NOMO-1 treated with DMSO at 0.1 percent for 48 hours (cell line): ENCODE measurements at regions not wholly inside any gene's neighbourhood (a gene's known extent, or its start where the extent isn't known, plus 50 kb on each side); places are given as distances from the start of the nearest gene placed in this dataset.
"Not testable (repeated sequence)": the region's sequence is repeated elsewhere in the genome, so short reads cannot be mapped to it uniquely, and the experiment has no call there.

Source experiments
- DNase-seq: peaks from one replicate; lab custom pipeline; 2025; ENCODE audit not compliant: unreplicated experiment; lab: John Stamatoyannopoulos, UW

- not testable (repeated sequence) for DNase-seq
Measured at GRCh38 chr20:40889266-40889665, 139.4 kb upstream of the TOP1 start.

DNA sequence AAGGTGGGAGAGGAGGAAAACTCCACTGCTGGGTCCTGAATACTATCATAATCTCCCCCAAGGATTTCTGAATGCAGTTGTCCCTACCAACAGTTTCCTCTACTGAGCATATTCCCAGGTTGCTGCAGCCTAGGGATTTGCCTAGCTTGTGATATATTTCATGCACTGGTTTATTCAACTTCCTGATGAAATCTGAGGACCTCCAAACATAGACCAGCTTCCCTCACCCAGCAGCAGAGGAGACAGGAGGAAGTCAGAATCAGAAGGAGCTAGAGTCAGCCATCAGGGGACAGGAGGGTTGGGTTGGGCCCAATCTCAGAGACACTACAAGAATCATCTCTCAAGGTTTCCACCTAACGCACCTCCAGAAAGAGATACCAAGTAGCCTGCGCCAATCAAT is 138.4 kb upstream of the TOP1 start:
- peak; percentile 11 for DNase-seq

- no peak for DNase-seq
Measured at GRCh38 chr20:40890635-40891034, 138.0 kb upstream of the TOP1 start.

DNA sequence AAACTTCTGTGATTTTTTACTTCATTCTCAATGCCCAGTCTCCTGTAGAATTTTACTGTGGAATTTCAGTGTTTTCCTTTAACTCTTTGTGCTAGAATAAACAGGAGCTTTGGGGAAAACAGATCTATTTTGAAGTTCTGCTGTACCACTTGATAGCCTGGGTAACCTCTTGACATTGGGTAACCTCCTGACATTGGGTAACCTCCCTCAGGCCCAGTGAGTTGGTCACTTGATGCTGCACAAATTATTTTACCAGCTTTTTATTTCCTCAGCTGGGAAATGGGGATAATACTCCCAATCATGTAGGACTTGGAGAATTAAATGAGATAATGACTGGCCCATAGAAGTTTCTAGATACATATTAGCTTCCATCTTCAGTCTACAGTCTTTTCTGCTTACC is 137.3 kb upstream of the TOP1 start:
- no peak for DNase-seq

GRCh38 chr20:40892642-40893041 is 136.0 kb upstream of the TOP1 start:
- DNase-seq: no peak

DNA sequence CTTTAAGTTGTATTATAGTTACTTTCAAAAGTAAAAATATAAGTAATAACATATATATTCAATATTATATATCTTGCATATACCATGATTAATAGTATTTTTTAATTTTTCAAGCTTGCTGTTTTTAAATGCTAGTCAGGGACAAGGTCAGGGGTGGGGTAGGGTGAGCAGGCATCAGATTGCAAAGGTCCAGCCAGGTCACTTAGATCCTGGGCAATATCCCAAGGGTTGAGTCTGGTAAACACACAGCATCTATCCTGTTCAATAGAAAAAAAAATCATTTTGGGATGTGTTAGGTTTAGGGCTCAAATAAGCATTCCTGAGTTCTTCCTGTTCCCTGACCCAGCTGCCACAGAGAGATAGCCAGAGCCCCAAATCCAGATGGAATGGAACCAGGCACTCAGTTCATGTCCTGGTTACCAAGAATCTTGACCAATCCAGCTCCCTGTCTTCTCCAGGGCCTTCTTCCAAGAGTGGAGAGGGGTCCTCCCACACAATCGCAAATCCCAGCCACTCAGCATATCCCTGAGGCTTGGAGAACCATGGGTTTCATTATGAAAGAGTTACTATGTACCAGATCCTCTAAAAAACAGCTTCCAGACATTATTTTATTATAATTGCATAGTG is 134.9 kb upstream of the TOP1 start:
- no peak for DNase-seq

GRCh38 chr20:40894237-40894630 is 134.4 kb upstream of the TOP1 start:
- DNase-seq: no peak

GRCh38 chr20:40895182-40895581 is 133.4 kb upstream of the TOP1 start:
- DNase-seq: no peak

- DNase-seq: no peak
Measured at GRCh38 chr20:40896814-40897700, 131.6 kb upstream of the TOP1 start.

- DNase-seq: no peak
Measured at GRCh38 chr20:40899344-40899743, 129.3 kb upstream of the TOP1 start.

DNA sequence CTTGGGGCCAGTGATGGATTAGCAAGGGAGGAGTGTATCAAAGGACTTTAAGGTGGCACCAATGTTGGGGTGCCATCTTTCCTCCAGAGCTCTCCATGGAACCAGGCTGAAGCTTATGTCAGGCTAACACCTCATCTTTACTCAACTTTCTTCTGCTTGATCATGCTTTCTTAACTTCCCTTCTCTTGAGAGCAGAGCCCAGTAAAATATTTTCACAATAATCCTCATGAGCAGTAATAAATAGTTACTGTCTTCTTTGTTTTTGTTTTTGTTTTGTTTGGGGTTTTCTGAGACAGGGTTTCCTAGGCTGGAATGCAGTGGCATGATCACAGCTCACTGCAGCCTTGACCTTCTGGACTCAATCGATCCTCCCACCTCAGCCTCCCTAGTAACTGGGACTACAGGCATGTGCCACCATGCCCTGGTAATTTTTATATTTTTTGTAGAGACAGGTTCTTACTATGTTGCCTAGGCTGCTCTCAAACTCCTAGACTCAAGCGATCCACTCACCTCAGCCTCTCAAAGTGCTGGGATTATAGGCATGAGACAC is 127.9 kb upstream of the TOP1 start:
- no peak for DNase-seq

DNA sequence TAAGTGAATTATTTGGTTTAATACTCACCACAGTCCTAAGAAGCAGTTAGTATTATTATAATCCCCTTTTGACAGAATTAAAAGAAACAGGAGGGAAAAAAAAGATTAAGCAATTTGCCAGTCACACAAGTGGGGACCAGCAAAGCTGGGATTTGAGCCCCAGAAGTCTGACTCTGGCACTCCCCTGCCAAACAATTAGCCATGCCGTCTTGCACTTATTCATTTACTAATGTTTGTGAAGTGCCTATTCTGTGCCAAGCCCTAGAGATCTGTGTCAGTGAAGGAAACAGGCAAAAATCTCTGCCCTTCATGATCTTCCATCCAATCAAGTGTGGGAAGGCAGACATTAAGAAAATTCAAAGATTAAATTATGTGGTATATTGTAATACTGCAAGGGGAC is 126.0 kb upstream of the TOP1 start:
- no peak for DNase-seq

- no peak for DNase-seq
Measured at GRCh38 chr20:40908309-40908708, 120.3 kb upstream of the TOP1 start.

- DNase-seq: not testable (repeated sequence)
Measured at GRCh38 chr20:40909489-40909888, 119.1 kb upstream of the TOP1 start.

DNA sequence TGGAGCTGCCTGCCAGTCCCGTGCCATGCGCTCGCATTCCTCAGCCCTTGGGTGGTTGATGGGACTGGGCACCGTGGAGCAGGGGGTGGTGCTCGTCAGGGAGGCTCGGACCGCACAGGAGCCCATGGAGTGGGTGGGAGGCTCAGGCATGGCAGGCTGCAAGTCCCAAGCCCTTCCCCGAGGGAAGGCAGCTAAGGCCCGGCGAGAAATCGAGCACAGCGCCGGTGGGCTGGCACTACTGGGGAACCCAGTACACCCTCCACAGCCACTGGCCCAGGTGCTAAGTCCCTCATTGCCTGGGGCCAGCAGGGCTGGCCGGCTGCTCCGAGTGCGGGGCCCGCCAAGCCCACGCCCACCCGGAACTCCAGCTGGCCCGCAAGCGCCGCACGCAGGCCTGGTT is 118.2 kb upstream of the TOP1 start:
- DNase-seq: not testable (repeated sequence)

DNA sequence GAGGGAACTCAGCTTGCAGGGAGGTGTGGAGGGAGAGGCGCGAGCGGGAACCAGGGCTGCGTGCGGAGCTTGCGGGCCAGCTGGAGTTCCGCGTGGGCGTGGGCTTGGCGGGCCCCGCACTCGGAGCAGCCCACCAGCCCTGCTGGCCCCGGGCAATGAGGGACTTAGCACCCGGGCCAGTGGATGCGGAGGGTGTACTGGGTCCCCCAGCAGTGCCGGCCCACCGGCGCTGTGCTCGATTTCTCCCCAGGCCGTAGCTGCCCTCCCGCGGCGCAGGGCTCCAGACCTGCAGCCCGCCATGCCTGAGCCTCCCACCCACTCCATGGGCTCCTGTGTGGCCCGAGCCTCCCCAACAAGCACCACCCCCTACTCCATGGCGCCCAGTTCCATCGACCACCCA is 117.5 kb upstream of the TOP1 start:
- DNase-seq: not testable (repeated sequence)

DNA sequence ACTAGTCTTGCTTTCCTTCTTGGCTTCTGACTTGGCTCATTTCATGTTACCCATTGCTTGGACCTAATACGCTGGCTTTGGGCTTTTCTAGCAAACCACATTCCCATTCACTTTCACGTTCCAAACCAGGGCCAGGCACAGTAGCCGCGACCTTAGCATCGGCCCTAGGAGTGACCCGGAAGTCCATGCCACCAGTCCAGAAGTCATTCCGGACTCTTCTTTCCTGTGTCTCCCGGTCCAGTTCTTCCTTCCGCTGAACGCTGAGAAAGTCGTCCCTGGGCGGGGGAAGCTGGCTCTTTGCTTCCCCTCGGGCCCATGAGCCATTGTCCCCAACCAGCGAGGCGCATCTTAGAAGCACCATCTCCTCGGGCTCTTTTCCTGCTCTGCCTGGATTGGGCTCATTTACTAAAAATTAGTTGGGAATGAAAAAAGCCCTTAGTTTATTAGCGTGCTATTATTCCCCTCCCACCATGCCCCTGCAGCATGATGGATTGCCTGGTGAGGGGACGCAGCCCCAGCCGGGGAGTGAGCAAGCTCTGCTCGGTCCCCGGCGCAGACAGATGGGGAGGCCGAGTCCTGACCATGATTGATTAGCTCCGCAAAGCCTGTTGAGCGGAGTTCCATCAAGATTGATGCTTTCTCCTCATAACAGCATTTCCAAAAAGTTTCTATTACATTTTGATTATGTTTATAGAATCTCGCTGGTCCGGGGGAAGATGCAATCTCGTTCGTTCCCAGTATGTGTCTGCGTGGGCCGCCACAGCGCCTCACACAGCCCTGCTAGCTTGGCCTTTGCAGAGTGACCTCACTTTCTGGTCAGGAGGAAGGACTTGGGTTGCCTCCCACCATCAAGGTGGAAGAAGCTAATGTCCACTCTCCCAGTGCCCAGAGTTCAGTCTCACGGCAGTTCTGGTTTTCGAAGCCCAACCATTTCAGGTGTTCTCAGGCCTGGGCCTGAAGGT is 115.1 kb upstream of the TOP1 start:
- no peak for DNase-seq

DNA sequence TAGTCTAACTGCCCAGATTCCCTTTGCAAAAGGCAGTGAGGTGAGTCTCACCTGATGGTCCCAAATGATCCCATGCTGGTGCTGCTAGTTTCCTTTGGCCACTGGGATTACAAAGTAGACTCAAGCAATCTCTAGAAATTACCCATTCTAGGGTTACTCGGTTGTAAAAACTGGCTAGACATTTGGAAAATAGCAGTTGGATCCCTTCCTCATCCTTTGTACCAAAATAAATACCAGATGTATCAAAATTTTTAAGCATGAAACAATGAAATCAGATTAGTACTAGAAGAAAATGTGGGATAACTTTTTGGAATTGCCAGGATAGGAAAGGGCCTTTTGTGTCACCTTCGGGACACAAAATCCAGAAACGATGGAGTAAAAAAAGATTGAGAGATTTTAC is 112.9 kb upstream of the TOP1 start:
- DNase-seq: no peak

GRCh38 chr20:40916276-40916675 is 112.3 kb upstream of the TOP1 start:
- peak; percentile 23 for DNase-seq

DNA sequence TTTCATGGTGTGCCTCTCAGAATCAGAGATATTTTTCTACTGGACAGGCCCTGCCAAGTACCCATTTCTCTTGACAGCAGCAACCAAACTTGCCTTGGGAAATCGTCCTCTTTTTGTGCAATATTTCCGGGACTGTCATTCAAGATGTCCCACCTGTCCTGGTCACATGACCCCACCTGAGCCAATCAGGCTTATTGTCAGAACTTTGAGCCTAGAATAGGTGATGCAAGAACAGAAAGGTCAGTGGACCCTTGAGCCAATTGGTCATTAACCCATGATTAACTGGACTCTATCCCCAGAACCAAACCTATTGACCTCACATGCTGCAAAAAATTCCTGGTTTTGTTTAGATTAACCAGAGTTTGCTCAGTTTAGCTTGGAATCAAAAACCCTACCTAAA is 108.3 kb upstream of the TOP1 start:
- no peak for DNase-seq

GRCh38 chr20:40922865-40923264 is 105.8 kb upstream of the TOP1 start:
- DNase-seq: no peak
